ENCODE measurements at regions not wholly inside any gene's neighbourhood (a gene's known extent, or its start where the extent isn't known, plus 50 kb on each side); places are given as distances from the start of the nearest gene placed in this dataset.

GRCh38 chr14:25522926-25523325, 473.0 kb upstream of the STXBP6 start:
- Histone ChIP-seq H3K9me3 (replicated peaks) (no peaks in the 10 kb centered on the region), H3K4me1 (no peaks in the 10 kb centered on the region), H3K36me3 (no peaks in the 10 kb centered on the region), H3K4me3 (no peak overlapping the region), H3K27me3 (ENCODE audit: low read depth) (no peaks in the 10 kb centered on the region), H3K27ac (replicated peaks) (no peak overlapping the region)
- intact Hi-C loops (cut with micrococcal nuclease) = no loop called here
- TF ChIP-seq, protein P1, sequence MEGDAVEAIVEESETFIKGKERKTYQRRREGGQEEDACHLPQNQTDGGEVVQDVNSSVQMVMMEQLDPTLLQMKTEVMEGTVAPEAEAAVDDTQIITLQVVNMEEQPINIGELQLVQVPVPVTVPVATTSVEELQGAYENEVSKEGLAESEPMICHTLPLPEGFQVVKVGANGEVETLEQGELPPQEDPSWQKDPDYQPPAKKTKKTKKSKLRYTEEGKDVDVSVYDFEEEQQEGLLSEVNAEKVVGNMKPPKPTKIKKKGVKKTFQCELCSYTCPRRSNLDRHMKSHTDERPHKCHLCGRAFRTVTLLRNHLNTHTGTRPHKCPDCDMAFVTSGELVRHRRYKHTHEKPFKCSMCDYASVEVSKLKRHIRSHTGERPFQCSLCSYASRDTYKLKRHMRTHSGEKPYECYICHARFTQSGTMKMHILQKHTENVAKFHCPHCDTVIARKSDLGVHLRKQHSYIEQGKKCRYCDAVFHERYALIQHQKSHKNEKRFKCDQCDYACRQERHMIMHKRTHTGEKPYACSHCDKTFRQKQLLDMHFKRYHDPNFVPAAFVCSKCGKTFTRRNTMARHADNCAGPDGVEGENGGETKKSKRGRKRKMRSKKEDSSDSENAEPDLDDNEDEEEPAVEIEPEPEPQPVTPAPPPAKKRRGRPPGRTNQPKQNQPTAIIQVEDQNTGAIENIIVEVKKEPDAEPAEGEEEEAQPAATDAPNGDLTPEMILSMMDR (IDR thresholded peaks at IDR 0.05; ENCODE audit: borderline replicate concordance) = no peak
- no peak for DNase-seq

DNA sequence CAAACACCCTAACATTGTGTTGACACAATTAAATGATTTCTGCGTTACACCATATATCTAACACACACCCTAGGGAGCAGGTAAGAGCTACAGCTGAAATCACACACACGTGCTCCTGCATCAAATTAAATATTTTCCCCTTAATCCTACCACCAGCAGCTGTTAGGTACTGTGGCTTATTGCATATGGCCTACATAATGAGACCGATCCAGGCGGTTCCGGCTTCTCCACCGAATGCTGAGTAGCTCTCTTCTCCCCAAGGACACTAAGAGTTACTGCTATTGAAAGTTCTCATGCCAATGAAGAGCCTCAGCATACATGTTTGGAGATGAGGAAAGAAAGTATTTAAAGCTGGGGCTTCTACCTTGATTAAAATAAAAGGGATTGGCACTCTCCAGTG, 472.2 kb upstream of the STXBP6 start:
- DNase-seq = no peak
- no peak overlapping the region for H3K27ac ChIP-seq (replicated peaks)
- TF ChIP-seq, protein P1 (IDR thresholded peaks at IDR 0.05; ENCODE audit: borderline replicate concordance) = no peak
- no peaks in the 10 kb centered on the region for H3K9me3 ChIP-seq (replicated peaks)
- no peaks in the 10 kb centered on the region for H3K27me3 ChIP-seq (ENCODE audit: low read depth)
- no peaks in the 10 kb centered on the region for H3K4me1 ChIP-seq
- intact Hi-C loops (cut with micrococcal nuclease) = no loop called here
- no peaks in the 10 kb centered on the region for H3K36me3 ChIP-seq
- no peak overlapping the region for H3K4me3 ChIP-seq

GRCh38 chr14:25521616-25522015, 471.7 kb upstream of the STXBP6 start:
- H3K27me3 ChIP-seq (ENCODE audit: low read depth) = no peaks in the 10 kb centered on the region
- intact Hi-C loops (cut with micrococcal nuclease) = no loop called here
- TF ChIP-seq, protein P1 (IDR thresholded peaks at IDR 0.05; ENCODE audit: borderline replicate concordance) = no peak

GRCh38 chr14:25520821-25521220, 470.9 kb upstream of the STXBP6 start:
- intact Hi-C loops (cut with micrococcal nuclease) = no loop called here

More at GRCh38 chr14:25521616-25522015, 471.7 kb upstream of the STXBP6 start:
- Histone ChIP-seq H3K4me1 (no peaks in the 10 kb centered on the region), H3K4me3 (no peak overlapping the region), H3K36me3 (no peaks in the 10 kb centered on the region), H3K9me3 (replicated peaks) (no peaks in the 10 kb centered on the region), H3K27ac (replicated peaks) (no peak overlapping the region)
- DNase-seq = no peak

GRCh38 chr14:25518364-25518763, 468.4 kb upstream of the STXBP6 start:
- TF ChIP-seq, protein P1 (IDR thresholded peaks at IDR 0.05; ENCODE audit: borderline replicate concordance) = no peak
- no peak for DNase-seq
- Histone ChIP-seq H3K27ac (replicated peaks) (no peak overlapping the region), H3K9me3 (replicated peaks) (no peaks in the 10 kb centered on the region), H3K4me3 (no peak overlapping the region), H3K27me3 (ENCODE audit: low read depth) (no peaks in the 10 kb centered on the region), H3K36me3 (no peaks in the 10 kb centered on the region), H3K4me1 (no peaks in the 10 kb centered on the region)
- intact Hi-C loops (cut with micrococcal nuclease) = no loop called here

More at GRCh38 chr14:25520821-25521220, 470.9 kb upstream of the STXBP6 start:
- H3K27ac ChIP-seq (replicated peaks) = no peak overlapping the region
- no peaks in the 10 kb centered on the region for H3K36me3 ChIP-seq
- no peaks in the 10 kb centered on the region for H3K27me3 ChIP-seq (ENCODE audit: low read depth)
- DNase-seq = no peak
- H3K4me1 ChIP-seq = no peaks in the 10 kb centered on the region
- TF ChIP-seq, protein P1 (IDR thresholded peaks at IDR 0.05; ENCODE audit: borderline replicate concordance) = no peak
- H3K9me3 ChIP-seq (replicated peaks) = no peaks in the 10 kb centered on the region
- H3K4me3 ChIP-seq = no peak overlapping the region

DNA sequence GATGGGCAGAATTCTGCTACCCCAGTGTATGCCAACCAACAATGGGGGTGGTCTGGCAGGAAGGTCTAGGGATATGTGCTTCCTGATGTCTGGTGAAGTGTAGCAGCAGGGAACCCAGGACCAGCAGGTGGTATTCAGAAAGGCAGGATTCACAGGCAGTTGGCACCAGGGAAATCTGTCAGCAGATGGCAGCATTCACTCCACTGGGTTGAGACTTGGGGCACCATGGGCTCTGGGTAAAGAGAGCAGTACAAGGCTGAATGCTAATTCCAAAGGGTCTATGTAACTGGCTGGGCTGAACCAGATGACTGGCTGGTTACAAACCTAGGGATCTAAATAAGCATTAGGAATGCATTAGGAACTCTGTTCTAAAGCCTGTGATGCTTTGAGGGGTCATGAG, 466.9 kb upstream of the STXBP6 start:
- no peak overlapping the region for H3K27ac ChIP-seq (replicated peaks)
- no peaks in the 10 kb centered on the region for H3K36me3 ChIP-seq
- DNase-seq = no peak
- H3K4me1 ChIP-seq = no peaks in the 10 kb centered on the region
- no peak overlapping the region for H3K4me3 ChIP-seq
- H3K27me3 ChIP-seq (ENCODE audit: low read depth) = no peaks in the 10 kb centered on the region
- intact Hi-C loops (cut with micrococcal nuclease) = no loop called here
- TF ChIP-seq, protein P1 (IDR thresholded peaks at IDR 0.05; ENCODE audit: borderline replicate concordance) = no peak
- peaks cover 5% of the 10 kb centered on the region for H3K9me3 ChIP-seq (replicated peaks)
